ENCODE measurements at regions not wholly inside any gene's neighbourhood (a gene's known extent, or its start where the extent isn't known, plus 50 kb on each side); places are given as distances from the start of the nearest gene placed in this dataset.
A peak's percentile ranks its signal among the peaks of the same experiment; 100 is the strongest.

GRCh38 chr2:189254268-189254883, 74.8 kb upstream of the COL5A2 start:
- in situ Hi-C loops (cut with HindIII; ENCODE audit: low sequenced_read_pairs) = no loop called here
- TF ChIP-seq CTCF (IDR thresholded peaks at IDR 0.05; ENCODE audit: low read depth, low read length, missing control alignments) = no peak
- H3K4me3 ChIP-seq (ENCODE audit: low read depth, low read length) = no peak overlapping the region
- DNase-seq (ENCODE audit: low read depth) = no peak

GRCh38 chr2:189255711-189256110, 76.2 kb upstream of the COL5A2 start:
- in situ Hi-C loops (cut with HindIII; ENCODE audit: low sequenced_read_pairs) = no loop called here
- no peak for TF ChIP-seq CTCF (IDR thresholded peaks at IDR 0.05; ENCODE audit: low read depth, low read length, missing control alignments)

GRCh38 chr2:189258616-189259365, 79.2 kb upstream of the COL5A2 start:
- H3K4me3 ChIP-seq (ENCODE audit: low read depth, low read length) = no peak overlapping the region
- TF ChIP-seq CTCF (IDR thresholded peaks at IDR 0.05; ENCODE audit: low read depth, low read length, missing control alignments) = no peak
- in situ Hi-C loops (cut with HindIII; ENCODE audit: low sequenced_read_pairs) = no loop called here
- no peak for DNase-seq (ENCODE audit: low read depth)

More at GRCh38 chr2:189255711-189256110, 76.2 kb upstream of the COL5A2 start:
- H3K4me3 ChIP-seq (ENCODE audit: low read depth, low read length) = no peak overlapping the region
- DNase-seq (ENCODE audit: low read depth) = no peak

- in situ Hi-C loops (cut with HindIII; ENCODE audit: low sequenced_read_pairs) = no loop called here
- DNase-seq (ENCODE audit: low read depth) = peak; percentile 55
- no peak for TF ChIP-seq CTCF (IDR thresholded peaks at IDR 0.05; ENCODE audit: low read depth, low read length, missing control alignments)
- H3K4me3 ChIP-seq (ENCODE audit: low read depth, low read length) = no peak overlapping the region
Observed at GRCh38 chr2:189260361-189260814, 80.8 kb upstream of the COL5A2 start.

GRCh38 chr2:189261431-189261841, 81.9 kb upstream of the COL5A2 start:
- no peak overlapping the region for H3K4me3 ChIP-seq (ENCODE audit: low read depth, low read length)
- no peak for DNase-seq (ENCODE audit: low read depth)
- no peak for TF ChIP-seq CTCF (IDR thresholded peaks at IDR 0.05; ENCODE audit: low read depth, low read length, missing control alignments)
- in situ Hi-C loops (cut with HindIII; ENCODE audit: low sequenced_read_pairs) = no loop called here

- no peak for DNase-seq (ENCODE audit: low read depth)
- in situ Hi-C loops (cut with HindIII; ENCODE audit: low sequenced_read_pairs) = no loop called here
- TF ChIP-seq CTCF (IDR thresholded peaks at IDR 0.05; ENCODE audit: low read depth, low read length, missing control alignments) = no peak
- H3K4me3 ChIP-seq (ENCODE audit: low read depth, low read length) = no peak overlapping the region
Observed at GRCh38 chr2:189261916-189262315, 82.4 kb upstream of the COL5A2 start.
